ENCODE measurements at regions not wholly inside any gene's neighbourhood (a gene's known extent, or its start where the extent isn't known, plus 50 kb on each side); places are given as distances from the start of the nearest gene placed in this dataset.

- DNase-seq = no peak
Measured at GRCh38 chr12:98308141-98308540, 207.2 kb upstream of the TMPO start.

DNA sequence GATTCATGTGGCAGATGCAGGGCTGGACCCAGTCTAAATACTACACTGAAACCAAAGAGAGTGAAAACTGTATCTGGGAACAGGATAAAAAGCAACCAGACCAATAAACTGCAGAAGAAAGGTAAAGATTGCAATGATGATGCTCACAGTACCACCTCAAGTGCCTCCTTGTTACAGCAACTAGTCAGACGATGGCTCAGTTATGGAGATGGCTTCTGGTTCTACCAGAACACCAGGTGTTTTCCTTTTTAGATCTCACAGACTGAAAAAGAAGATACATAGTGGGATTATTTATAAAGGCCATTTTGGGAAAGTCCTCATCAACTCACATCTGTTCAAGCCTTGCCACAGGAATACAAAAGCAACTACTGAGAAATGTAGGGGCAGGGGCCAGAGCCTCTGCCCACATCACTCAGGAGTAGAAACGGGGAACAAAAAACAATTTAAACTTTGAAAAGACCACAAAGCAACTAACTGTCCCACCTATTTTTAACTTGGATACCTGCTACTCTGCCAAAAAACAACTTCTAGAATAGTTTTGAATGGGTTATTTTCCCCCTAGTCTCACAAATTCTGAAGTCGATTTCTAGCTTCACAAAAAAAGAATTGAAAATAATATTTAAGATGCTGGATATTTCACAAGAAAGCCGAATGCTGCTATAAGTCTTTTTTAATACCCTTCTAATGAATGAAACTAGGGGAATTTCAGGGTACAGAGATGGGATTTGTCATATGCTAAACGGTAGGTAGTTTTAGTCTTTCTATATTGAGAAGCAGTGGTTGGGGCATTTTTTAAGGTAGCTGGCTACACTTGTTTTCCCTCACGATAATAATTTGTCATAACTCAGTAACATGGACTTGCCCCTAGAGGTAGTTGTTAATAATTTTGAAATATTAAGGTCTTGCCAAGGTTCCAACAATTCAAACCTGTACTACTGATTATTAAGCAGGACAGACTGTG lies 197.2 kb upstream of the TMPO start:
- no peak for DNase-seq

DNA sequence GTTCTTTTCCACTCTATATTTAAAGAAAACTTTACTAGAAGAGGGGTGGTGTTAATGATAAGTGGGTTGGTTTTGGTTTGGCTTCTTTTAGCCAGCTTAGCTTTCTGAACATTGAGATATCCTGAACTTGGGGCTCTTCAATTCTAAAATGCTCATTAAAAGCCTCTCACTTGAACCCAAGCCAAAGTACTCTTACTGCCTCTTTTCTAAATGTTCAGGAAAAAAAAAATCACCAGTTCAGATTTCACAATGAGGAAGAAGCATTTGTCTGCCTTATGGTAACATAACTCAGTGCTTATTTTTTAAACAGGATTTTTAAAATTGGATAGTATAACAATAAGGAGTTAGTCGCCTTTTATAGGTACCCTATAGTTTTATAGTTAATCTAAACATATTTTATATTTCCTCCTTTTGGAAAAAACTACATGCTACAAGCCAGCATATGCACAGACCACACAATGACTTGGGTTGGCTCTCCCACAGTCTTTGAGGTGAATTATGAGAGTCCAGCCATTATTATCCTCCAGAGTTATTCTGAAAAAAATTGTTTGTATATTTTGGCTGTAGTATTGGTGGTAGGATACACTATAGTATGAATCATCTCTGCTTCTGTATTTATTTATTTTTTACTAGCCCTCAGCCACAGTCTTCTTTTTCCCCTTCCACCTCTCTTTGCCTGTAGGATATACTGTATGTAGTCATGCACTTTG lies 195.5 kb upstream of the TMPO start:
- DNase-seq = no peak

GRCh38 chr12:98325003-98325402 lies 190.4 kb upstream of the TMPO start:
- no peak for DNase-seq

DNA sequence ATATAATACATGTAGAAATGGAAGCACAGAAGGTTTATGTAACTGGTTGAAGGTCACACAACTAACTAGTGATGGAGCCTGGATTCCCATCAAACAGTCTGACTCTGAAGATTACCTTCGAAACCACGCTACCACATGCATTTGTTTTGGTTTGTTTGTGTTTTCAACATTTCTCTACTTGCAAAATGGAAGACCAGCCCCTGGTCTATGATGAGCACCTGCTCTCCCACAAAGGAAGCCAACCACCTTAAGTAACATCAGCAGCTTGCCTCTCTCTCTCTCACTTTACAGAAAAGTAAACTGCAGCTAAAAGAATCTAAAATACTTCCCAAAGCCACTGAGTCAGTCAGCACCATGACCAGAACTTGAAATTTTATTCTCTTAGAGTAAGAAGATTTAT lies 186.9 kb upstream of the TMPO start:
- no peak for DNase-seq

DNA sequence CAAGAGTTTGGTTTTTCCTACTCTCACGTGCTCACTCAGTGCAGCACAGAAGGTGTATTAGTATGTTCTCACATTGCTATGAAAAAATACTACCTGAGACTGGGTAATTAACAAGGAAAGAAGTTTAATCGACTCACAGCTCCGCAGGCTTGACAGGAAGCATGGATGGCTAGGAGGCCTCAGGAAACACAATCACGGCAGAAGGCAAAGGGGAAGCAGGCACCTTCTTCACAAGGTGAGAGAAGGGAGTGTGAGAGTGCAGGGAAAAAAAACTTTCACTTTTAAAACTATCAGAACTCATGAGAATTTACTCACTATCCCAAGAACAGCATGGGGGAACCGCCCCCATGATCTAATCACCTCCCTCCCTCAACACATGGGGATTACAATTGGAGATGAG lies 185.8 kb upstream of the TMPO start:
- DNase-seq = no peak

DNA sequence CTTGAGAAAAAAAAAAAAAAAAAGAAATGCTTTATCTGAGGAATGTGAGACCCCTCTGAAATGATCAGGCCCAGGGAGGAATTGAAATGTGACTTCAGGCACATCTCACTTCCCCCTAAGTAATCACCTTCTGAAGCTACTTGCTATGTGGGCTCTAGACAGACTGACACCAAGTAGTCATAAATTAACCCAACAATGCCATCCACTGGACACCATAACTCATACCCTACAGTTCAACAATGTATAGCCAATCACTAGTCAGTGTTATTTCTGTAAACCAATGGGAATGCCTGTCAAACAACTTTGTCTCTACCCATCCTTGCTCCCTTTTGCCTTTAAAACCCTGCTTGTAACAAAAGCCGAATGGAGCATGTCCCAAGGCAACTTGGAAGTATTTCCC lies 182.7 kb upstream of the TMPO start:
- DNase-seq = no peak

- no peak for DNase-seq
Measured at GRCh38 chr12:98334768-98335167, 180.6 kb upstream of the TMPO start.

GRCh38 chr12:98341026-98341425 lies 174.4 kb upstream of the TMPO start:
- no peak for DNase-seq

GRCh38 chr12:98341732-98342131 lies 173.7 kb upstream of the TMPO start:
- DNase-seq = no peak

GRCh38 chr12:98343002-98343567 lies 172.3 kb upstream of the TMPO start:
- DNase-seq = no peak

DNA sequence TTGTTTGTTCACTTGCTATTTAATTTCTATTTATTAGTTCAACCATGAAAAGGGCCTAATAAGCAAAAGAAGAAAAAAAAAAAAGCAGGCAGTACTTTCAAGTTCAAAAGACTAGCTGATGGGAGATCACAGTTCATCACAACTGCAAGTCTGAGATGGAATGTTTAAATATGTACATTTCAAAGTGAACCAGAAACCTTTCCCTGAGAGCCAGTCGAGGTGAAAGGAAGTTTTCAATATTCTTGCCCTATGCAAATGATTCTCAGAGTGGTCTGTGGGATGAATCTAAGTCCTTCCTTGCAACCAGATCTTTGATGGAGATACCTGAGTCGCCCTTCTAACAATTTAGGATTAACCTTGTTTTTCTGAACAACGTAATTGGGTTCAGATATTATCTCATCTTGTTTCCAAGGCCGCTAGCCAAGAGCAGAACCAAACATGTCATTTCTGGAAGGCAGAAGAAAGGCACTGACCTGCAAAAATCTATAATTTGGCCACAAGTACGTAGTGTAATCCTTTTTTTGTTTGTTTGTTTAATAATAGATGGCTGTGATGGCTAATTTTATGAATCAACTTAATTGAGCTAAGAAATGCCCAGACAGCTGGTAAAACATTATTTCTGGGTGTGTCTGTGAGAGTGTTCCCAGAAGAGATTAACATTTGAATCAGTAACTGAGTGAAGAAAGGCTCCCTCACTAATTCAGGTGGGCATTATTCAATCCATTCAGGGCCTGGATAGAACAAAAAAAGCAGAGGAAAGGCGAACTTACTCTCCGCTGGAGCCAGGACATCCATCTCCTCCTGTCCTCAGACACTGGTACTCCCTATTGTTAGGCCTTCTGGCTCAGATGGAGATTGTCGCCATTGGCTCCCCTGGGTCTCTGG lies 171.1 kb upstream of the TMPO start:
- DNase-seq = no peak

GRCh38 chr12:98345308-98345876 lies 170.0 kb upstream of the TMPO start:
- peak; percentile 4 for DNase-seq

GRCh38 chr12:98351089-98351488 lies 164.3 kb upstream of the TMPO start:
- DNase-seq = no peak

GRCh38 chr12:98351784-98352183 lies 163.6 kb upstream of the TMPO start:
- no peak for DNase-seq

- DNase-seq = no peak
Measured at GRCh38 chr12:98352218-98352811, 163.1 kb upstream of the TMPO start.

DNA sequence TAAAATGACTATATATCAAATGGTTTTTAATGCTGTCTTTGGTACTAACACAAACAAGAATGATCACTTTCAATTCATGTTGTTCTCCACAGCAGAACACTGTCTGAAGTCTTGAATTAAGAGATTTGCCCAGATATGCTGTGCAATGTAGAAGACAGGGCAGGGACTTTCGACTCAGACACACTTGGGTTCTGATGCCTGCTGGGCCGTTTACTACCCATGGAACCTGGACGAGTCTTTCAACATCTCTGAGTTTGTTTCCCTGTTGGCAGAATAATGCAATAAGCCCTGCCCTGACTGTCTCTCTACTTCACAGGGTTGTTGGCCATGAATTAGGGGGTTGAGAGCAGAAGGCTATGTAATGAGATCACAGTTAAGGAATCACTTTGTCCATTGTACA lies 162.6 kb upstream of the TMPO start:
- no peak for DNase-seq

- DNase-seq = no peak
Measured at GRCh38 chr12:98354520-98355035, 160.8 kb upstream of the TMPO start.

- no peak for DNase-seq
Measured at GRCh38 chr12:98355322-98355721, 160.1 kb upstream of the TMPO start.

GRCh38 chr12:98355933-98356332 lies 159.5 kb upstream of the TMPO start:
- DNase-seq = no peak

DNA sequence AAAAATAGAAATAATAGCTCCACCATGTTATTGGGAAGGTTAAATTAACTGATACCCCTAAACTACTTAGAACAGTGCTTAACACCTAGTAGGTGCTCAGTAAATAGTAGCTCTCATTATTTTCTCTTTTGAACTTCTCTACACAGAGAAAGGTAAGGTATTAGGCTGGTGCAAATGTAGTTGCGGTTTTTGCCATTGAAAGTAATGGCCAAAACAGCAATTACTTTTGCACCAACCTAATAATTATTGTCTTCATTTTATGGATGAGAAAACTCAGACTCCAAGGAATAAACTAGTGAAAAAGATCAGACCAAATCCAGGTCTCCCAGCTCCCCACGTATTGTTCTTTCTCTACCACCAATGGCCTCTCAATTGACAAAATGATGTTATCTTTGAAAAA lies 157.2 kb upstream of the TMPO start:
- no peak for DNase-seq

DNA sequence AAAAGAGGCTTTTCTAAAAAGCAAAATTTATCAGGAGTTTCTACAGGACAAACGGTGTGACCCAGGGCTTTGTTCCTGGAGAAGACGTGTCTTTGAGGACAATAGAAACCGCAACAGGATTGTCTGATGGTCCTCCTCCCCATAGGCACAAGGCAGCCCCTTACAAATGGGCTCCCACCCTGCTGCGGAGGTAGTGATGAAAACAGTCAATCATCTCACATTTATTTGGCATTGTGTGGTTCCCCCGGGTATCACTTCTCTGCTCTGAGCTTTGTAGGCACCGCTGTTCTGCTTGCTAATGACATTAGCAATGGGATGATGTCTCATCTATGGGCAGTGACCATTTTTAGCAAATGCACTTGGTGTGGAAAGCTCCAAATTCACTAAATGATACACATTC lies 155.5 kb upstream of the TMPO start:
- no peak for DNase-seq
